Fibroblast of skin of left biceps (primary cell): ENCODE measurements at regions not wholly inside any gene's neighbourhood (a gene's known extent, or its start where the extent isn't known, plus 50 kb on each side); places are given as distances from the start of the nearest gene placed in this dataset.

Source experiments
- DNase-seq, 2 experiments: peaks; one replicate each; pipeline ENCODE4 v3.0.0-alpha.2; 2013; ENCODE audit warnings: low read depth in 2 of 2

DNA sequence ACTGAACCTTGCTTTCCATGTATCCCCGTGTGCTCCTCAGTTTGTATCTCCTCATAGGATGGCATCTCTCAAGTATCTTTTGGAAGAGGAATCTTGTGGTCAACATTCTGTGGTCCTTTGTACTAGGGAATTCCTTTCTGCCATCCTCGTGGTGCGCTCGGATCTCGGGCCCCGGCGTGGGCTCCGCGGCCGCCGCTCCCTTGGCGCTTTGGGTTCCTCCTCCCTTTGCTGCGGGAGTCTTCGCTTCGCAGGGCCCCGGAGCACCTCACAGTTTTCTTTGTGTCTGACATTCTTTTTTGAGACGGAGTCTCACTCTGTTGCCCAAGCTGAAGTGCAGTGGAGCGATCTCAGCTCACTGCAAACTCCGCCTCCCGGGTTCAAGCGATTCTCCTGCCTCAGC, 264.7 kb downstream of the IRS2 start:
- no peak for DNase-seq

GRCh38 chr13:109517517-109517916, 268.9 kb downstream of the IRS2 start:
- no peak for DNase-seq

DNA sequence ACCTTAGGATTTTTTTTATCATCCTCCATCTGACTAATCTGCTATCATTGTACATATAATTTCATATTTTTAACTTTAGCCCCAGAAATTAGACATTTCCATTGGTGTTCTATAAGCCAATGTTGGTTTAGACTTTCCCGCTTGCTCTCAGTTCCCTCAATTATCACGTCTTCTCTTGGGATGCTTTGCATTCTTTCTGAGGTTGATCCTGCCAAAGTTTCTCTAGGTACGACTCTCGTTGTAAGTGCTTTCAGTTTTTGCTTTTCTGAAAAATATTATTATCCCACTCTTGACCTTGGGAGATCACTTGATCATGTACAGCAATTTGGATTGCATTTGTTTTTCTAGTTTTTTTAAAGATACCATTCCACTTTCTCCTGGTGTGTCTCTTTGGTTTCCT, 270.2 kb downstream of the IRS2 start:
- no peak for DNase-seq

GRCh38 chr13:109510013-109510412, 276.4 kb downstream of the IRS2 start:
- DNase-seq, result no peak

- DNase-seq, result peak; percentile 58
These were observed 277.1 kb downstream of the IRS2 start for GRCh38 chr13:109509154-109509900.

DNA sequence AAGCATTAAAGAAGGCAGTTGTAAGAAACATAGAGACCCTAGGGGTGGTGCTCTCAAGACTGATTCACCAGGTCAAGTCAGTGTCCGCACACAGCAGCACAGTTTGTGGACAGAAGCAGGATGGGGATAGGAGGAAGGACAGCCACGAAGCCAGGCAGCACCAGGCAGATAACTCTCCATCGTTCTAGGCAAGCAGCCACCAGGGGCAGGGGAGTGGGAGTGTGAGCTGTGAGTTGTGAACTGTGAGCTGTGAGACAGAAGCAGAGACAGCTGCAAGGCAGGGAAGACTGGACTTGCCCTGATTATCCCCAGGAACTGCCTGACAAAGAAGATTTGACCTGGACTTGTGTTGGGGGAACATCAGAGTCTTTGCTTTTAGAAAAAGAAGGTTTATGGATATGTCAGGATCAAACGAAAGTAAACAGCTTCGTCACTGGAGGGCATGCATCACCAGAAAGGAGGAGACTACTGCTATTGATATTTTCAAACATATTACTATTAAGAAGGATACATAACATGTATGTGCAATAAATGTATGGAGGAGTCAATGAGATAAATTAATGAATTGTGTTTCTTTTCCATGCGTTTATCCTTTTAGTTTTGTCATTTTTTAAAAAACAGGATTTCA, 286.1 kb downstream of the IRS2 start:
- no peak for DNase-seq

DNA sequence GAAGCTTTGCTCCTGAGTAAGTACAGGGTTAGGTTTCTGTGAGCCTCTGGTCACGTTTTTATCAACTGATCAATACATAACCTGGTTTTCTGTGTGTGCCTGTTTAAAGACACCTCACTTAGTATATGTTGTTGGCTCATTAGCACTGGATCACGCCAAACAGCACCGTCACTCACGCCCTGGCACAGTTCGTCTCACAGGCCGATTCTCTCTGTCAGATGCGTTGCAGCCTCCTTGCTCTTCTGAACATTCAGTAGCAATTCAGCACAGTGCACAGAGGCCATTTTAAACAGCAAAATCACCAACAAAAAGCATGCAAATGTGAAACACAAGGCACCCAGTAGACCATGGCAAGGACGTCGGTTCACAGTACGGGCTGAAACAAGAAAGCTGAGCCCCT, 288.5 kb downstream of the IRS2 start:
- DNase-seq, result no peak

GRCh38 chr13:109496216-109496615, 290.2 kb downstream of the IRS2 start:
- no peak for DNase-seq

- DNase-seq, result no peak
These were observed 291.4 kb downstream of the IRS2 start for GRCh38 chr13:109494925-109495369.

DNA sequence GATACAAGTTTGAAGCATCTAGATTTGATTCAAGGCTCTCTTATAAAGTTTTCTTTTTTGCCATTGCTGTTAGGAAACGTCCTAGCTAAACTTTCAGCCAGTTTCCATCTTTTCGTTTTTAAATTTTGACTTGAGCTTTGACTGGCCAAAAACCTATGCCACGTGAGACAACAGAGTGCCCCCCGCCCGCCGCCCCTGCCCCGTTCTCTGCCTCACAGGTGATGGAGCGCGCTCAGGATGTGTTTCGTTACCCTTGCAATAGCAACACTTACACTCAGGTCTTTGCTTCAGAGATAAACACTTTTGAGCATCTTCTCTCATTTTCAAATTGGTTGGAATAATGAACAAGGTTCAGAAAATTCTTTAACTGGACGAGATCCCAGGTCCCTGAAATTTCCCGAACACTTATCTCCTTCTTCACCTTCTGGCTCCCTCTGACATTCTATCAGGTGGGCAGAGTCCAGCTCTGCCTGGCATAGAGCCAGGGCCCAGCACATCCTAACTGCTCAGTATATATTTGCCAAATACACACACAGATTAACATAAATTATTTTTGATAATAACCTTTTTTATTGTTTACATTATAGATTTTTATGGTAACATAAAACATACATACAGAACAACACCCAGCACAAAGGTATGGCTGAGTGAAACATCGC, 301.1 kb downstream of the IRS2 start:
- no peak for DNase-seq

DNA sequence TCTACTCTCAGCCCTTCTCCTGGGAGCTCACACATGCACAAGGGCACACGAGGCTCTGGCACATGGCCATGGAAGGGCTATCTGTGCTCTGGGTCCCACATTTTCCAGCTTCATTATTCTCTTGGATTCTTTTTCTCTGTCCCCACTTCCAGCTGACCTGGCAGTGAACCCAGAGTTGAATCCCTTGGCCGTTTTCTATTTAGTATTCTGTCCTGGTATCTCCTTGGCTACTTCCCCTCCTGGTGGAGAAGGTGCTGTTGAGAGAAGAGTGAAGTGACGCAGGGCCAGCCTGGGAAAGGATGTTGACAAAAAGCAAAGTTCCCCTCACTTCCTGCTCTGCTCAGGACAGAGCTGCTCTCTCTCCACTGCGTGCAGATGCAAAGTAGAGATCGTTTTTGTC, 303.1 kb downstream of the IRS2 start:
- no peak for DNase-seq

DNA sequence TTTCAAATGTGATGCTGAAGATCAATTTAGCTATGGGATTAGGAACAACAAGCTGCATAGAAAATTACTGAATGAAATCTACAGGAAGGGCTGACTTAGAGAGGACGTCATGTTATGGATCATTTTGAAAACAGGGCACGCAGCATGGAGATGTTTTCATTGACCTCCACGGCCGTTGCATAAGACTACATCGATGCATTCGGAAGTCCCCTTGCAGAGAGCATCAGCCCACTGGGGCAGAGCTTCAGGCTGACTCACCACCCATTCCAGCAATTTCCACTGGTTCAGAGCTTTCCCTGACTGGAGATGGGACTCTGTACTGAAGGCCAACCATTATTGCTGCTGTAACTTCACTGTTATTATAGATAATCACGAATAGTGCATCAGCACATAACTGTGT, 305.3 kb downstream of the IRS2 start:
- DNase-seq, result no peak

DNA sequence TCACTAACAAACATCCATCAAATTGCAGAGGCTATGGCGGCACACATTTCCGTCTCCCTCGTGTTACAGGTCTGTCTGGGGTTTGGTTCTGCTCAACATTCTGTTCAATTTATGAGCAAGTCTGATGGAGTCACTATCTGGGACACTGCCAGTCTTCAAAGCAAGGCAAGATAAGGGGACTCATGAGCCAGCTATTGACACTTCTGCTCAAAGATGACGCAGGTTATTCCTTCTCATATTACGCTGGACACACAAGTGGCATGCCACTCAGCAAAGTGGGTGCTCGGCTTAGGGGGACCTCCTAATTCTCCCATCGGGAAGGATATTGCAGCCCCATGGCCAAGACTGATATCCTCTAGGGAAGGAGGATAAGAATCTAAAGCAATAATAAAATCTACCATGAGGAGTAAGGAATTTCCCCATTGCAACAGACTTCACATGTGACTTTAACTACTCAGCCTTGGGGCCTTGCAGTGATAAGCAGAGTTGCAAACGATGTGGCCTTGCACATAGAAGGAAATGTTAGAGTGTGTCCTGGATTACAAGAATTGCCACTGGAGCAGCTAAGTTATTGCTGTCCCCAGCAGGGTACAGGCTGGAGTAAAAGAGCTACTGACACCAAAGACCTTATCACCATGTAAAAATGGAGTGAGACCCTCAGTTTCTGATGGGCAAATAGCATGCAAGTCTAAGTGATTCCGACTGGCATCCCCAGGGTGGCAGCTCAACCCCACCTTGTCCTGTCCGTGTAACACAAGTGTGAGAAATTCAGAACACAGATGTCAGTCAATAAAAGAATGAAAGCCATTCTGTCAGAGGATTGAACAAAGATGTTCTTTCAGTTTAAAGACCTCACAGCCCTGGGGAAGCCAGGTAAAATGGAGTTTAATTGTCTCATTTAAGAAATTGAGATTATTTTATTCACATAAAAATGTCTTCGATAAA, 306.1 kb downstream of the IRS2 start:
- no peak for DNase-seq

- no peak for DNase-seq
These were observed 306.8 kb downstream of the IRS2 start for GRCh38 chr13:109479534-109479933.

GRCh38 chr13:109476001-109476400, 310.4 kb downstream of the IRS2 start:
- DNase-seq, result no peak

DNA sequence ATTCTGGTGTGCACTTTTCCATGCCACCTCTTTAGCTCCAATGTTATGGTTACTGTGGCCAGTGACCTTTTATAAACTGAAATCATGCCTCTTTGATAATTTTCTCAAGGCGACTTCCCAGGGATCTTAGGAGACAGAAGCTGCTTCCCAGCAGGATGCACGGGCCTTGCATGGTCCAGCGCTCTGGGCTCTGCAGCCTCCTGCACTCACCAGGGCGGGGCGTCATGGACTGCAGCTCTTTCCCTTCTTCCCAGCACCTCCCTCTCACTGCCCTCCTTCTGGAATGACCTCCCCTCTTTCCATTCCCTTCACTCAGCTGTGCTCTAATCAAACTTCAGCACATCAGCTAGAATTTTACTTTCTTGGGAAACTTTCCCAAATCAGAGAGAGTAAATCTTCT, 318.3 kb downstream of the IRS2 start:
- DNase-seq, result no peak

DNA sequence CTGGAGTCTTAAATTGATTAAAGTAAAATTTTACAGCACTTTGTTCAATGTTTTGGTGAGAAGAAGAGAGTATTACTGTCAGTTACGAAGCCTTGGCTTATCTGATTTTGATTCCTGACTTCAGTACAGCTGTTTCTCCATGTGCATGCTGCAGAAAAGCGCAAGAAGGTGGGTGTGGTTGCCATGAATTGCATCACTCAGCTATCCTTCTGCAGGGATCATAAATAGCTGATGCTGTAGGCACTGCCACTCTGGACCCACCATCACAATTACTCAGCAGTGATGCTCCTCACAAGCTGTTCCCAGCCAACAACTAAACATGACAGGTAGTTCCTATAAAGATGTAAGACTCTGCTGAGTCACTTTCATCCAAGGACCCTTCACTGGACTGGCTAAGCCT, 321.2 kb downstream of the IRS2 start:
- no peak for DNase-seq

DNA sequence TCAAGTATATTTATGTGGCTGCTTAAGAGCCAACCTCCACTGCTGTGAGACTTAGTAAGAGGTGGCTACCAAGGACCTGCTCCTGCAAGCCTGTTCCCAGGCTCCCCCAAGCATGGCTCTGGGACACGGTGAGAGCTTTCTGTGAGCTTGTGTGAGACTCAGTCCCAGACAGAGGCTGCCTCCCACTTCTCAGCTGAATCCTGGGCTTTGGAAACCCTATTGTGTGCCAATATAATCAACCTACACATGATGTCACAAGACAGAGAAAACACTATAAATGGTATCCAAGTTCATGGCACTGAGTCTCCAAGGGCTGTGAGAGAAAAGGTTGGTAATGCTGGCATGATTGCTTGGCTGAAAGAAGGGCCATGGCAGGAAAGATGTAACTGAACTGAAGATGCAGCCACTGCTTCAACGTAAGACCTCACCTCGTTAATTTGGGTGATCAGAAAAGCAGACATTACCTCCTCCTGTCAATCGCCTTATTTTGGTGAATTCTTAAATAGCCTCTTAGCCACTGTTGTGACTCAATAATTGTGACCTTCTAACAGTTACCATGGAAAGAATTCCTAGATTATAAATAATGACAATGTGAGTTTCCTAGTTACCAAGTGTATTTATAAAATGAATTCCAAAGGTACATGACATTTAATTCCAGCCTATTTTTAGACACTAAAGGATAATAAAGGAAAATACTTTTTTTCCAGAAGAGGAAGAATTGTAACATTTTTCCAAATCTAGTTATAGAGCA, 332.0 kb downstream of the IRS2 start:
- DNase-seq, result no peak

DNA sequence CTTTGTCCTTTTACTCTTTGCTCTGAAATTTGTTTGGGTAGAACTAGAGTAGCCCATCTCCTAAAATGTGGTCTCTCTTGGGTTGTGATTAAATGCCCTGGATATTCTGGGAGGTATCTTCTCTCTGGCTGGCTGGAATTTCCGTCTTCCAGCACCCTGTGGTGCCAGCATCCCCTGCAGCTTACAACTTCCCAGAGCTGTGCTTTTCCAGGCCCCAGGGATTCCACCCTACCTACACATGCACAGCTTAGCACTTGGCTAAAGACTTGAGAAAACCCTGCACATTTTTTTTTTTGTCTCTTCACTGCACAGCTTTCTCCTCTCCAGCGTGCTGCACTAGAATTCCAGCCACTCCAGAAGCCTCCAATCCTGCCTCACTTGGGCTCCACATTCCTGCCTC, 334.7 kb downstream of the IRS2 start:
- DNase-seq, result no peak

- no peak for DNase-seq
These were observed 337.8 kb downstream of the IRS2 start for GRCh38 chr13:109448629-109449028.

GRCh38 chr13:109447667-109448066, 338.7 kb downstream of the IRS2 start:
- no peak for DNase-seq
